ENCODE measurements at regions not wholly inside any gene's neighbourhood (a gene's known extent, or its start where the extent isn't known, plus 50 kb on each side); places are given as distances from the start of the nearest gene placed in this dataset.

GRCh38 chr5:14032918-14033317 is 88.4 kb upstream of the DNAH5 start:
- no peak for TF ChIP-seq POLR2AphosphoS5 (IDR thresholded peaks at IDR 0.05)
- no peak for TF ChIP-seq CTCF (IDR thresholded peaks at IDR 0.05)
- TF ChIP-seq EP300 (IDR thresholded peaks at IDR 0.05): no peak
